ENCODE measurements at regions not wholly inside any gene's neighbourhood (a gene's known extent, or its start where the extent isn't known, plus 50 kb on each side); places are given as distances from the start of the nearest gene placed in this dataset.

DNA sequence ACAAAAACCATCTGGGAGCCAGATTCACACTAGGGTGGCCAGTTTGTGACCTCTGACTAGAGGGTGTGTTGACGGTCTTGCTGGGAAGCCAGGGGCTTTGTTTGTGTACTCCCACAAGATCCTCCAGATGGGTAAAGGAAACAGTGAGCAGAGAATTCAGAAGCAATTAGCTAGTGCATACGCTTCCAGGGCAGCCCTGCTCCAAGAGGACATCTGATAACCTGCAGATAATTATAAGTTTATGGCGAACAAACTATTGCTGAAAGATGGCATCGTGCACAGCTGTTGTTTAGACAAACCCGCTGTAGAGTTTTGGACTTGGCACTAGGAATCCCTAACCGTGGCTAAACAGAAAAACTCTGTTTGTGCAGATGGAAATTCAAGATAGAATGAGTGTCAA lies 326.4 kb downstream of the TGFB2 start:
- CTCF ChIA-PET, result interaction anchor here (0.6 kb wide), 1 partner anchor 54 kb away, joined by 3 read pairs; no protein-coding TSS in a partner anchor
- Mint-ChIP-seq H3K27me3 (ENCODE audit: insufficient read depth, unreplicated experiment) (no peaks in the 10 kb centered on the region), H3K4me3 (ENCODE audit: unreplicated experiment) (no peak overlapping the region), H3K4me1 (ENCODE audit: low read depth, unreplicated experiment) (peaks cover 8% of the 10 kb centered on the region), H3K36me3 (ENCODE audit: insufficient read depth, unreplicated experiment) (no peaks in the 10 kb centered on the region), H3K9me3 (ENCODE audit: unreplicated experiment) (peaks cover 12% of the 10 kb centered on the region), H3K27ac (ENCODE audit: unreplicated experiment) (no peak overlapping the region)
- no peaks in the 10 kb centered on the region for H3K27me3 ChIP-seq (replicated peaks; ENCODE audit: control insufficient read depth, insufficient read depth, low read length)
- H3K36me3 ChIP-seq (ENCODE audit: control insufficient read depth, insufficient read depth, low read length), result no peaks in the 10 kb centered on the region
- H3K4me1 ChIP-seq, result peaks cover 9% of the 10 kb centered on the region
- no TSS peak for BruUV-seq (replicated peaks)
- H3K9me3 ChIP-seq, result peaks cover 3% of the 10 kb centered on the region; the same call in 1 of the 2 replicates
- no peak for DNase-seq
- no peak overlapping the region for H3K4me3 ChIP-seq (ENCODE audit: low read depth, low read length)
- POLR2A ChIA-PET, result no interaction called here
- no peak for TF ChIP-seq CTCF (IDR thresholded peaks at IDR 0.05; ENCODE audit: insufficient read depth in 1 of 2, low read depth in 1 of 2, low read length in 1 of 2, severe bottlenecking in 1 of 2, unreplicated experiment in 1 of 2)
- intact Hi-C loops (cut with micrococcal nuclease; ENCODE audit: unreplicated experiment), result loop anchor here (5.0 to 10.0 kb wide), 2 partner anchors 117 to 324 kb away; partner anchors contain the start of gene TGFB2

GRCh38 chr1:218673170-218673569 lies 328.0 kb downstream of the TGFB2 start:
- no peak overlapping the region for H3K27ac Mint-ChIP-seq (ENCODE audit: unreplicated experiment)

DNA sequence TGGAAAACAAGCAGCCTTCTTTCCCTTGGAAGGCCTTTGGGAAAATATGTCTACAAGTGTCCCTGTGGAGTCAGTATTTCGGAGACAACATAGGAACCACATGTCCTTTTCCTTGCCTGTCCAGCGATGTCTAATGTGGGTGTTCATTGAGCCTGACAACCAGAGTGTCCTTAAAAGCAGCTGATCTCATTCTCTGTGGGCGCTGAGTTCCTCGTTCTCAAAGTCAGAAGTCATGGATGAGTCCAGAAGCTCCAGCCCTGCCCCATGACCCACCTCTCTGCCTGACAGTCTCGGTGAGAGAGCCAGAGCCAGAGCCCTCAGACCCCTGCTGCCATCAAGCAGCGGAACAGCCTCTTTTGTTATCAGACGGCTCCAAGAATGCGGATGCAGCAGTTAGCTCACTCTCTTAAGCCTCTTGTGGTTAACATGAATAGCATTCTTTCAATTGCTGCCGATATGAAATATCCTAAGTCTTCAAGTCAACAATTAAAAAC lies 329.2 kb downstream of the TGFB2 start:
- Mint-ChIP-seq H3K9me3 (ENCODE audit: unreplicated experiment) (peaks cover 12% of the 10 kb centered on the region), H3K27me3 (ENCODE audit: insufficient read depth, unreplicated experiment) (no peaks in the 10 kb centered on the region), H3K4me3 (ENCODE audit: unreplicated experiment) (peak overlapping the region; percentile 25), H3K36me3 (ENCODE audit: insufficient read depth, unreplicated experiment) (no peaks in the 10 kb centered on the region), H3K4me1 (ENCODE audit: low read depth, unreplicated experiment) (peaks cover 8% of the 10 kb centered on the region), H3K27ac (ENCODE audit: unreplicated experiment) (peak overlapping the region; percentile 79)
- H3K27me3 ChIP-seq (replicated peaks; ENCODE audit: control insufficient read depth, insufficient read depth, low read length), result no peaks in the 10 kb centered on the region
- TF ChIP-seq CTCF (IDR thresholded peaks at IDR 0.05; ENCODE audit: insufficient read depth in 1 of 2, low read depth in 1 of 2, low read length in 1 of 2, severe bottlenecking in 1 of 2, unreplicated experiment in 1 of 2), result peak in 1 of 2 experiments; percentile 29
- CTCF ChIA-PET, result interaction anchor here (0.5 to 0.9 kb wide), 2 partner anchors 310 to 368 kb away, joined by 3 to 4 read pairs; no protein-coding TSS in a partner anchor
- no peaks in the 10 kb centered on the region for H3K9me3 ChIP-seq
- intact Hi-C loops (cut with micrococcal nuclease; ENCODE audit: unreplicated experiment), result loop anchor here (1.0 to 10.0 kb wide), 6 partner anchors 28 to 327 kb away; partner anchors contain the start of gene TGFB2
- peaks cover 12% of the 10 kb centered on the region for H3K4me1 ChIP-seq
- POLR2A ChIA-PET, result no interaction called here
- BruUV-seq (replicated peaks), result no TSS peak
- no peak overlapping the region for H3K4me3 ChIP-seq (ENCODE audit: low read depth, low read length)
- DNase-seq, result peak; percentile 72 to 82
- H3K36me3 ChIP-seq (ENCODE audit: control insufficient read depth, insufficient read depth, low read length), result no peaks in the 10 kb centered on the region

More at GRCh38 chr1:218673170-218673569, 328.0 kb downstream of the TGFB2 start:
- no peak for DNase-seq
- H3K4me1 ChIP-seq, result peaks cover 12% of the 10 kb centered on the region
- TF ChIP-seq CTCF (IDR thresholded peaks at IDR 0.05; ENCODE audit: insufficient read depth in 1 of 2, low read depth in 1 of 2, low read length in 1 of 2, severe bottlenecking in 1 of 2, unreplicated experiment in 1 of 2), result no peak
- Mint-ChIP-seq H3K9me3 (ENCODE audit: unreplicated experiment) (peaks cover 12% of the 10 kb centered on the region), H3K27me3 (ENCODE audit: insufficient read depth, unreplicated experiment) (no peaks in the 10 kb centered on the region), H3K4me3 (ENCODE audit: unreplicated experiment) (no peak overlapping the region), H3K4me1 (ENCODE audit: low read depth, unreplicated experiment) (peaks cover 8% of the 10 kb centered on the region), H3K36me3 (ENCODE audit: insufficient read depth, unreplicated experiment) (no peaks in the 10 kb centered on the region)
- POLR2A ChIA-PET, result no interaction called here
- H3K36me3 ChIP-seq (ENCODE audit: control insufficient read depth, insufficient read depth, low read length), result no peaks in the 10 kb centered on the region
- BruUV-seq (replicated peaks), result no TSS peak
- H3K9me3 ChIP-seq, result peaks cover under 1% of the 10 kb centered on the region; the same call in 1 of the 2 replicates
- intact Hi-C loops (cut with micrococcal nuclease; ENCODE audit: unreplicated experiment), result loop anchor here (5.0 to 10.0 kb wide), 2 partner anchors 118 to 326 kb away; partner anchors contain the start of gene TGFB2
- H3K27me3 ChIP-seq (replicated peaks; ENCODE audit: control insufficient read depth, insufficient read depth, low read length), result no peaks in the 10 kb centered on the region
- no peak overlapping the region for H3K4me3 ChIP-seq (ENCODE audit: low read depth, low read length)
- CTCF ChIA-PET, result no interaction called here
